ENCODE measurements at regions not wholly inside any gene's neighbourhood (a gene's known extent, or its start where the extent isn't known, plus 50 kb on each side); places are given as distances from the start of the nearest gene placed in this dataset.

DNA sequence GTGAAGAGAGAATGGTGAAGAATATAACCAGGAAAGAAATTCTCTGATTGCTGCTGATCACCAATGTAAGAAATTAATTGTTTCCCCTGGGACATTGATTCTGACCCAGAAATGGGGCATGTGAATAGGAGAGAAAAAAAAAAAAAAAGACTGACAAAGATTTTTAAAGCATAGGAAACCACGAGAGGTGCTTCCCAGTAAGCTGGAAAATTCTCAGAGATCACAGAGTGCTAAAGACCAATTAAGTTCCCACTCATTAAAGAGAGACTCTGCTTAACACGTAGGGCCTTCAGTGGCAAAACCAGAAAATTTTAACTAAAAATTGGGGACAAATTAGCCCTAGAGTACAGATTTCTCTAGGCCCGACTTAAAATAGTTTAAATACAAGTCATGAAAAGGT lies 604.4 kb downstream of the ARAP2 start:
- no peaks in the 10 kb centered on the region for H3K36me3 ChIP-seq (ENCODE audit: control insufficient read depth in 1 of 2, insufficient read depth in 2 of 2, low read depth in 1 of 2, low read length in 2 of 2)
- no peaks in the 10 kb centered on the region for H3K9me3 ChIP-seq (ENCODE audit: control insufficient read depth, low read length)
- no peak overlapping the region for H3K4ac ChIP-seq (ENCODE audit: low read depth in 1 of 2, low read length in 2 of 2)
- H3K4me1 ChIP-seq (ENCODE audit: control insufficient read depth, insufficient read depth, low read depth, low read length): no peaks in the 10 kb centered on the region
- no peak overlapping the region for H3K27ac ChIP-seq (ENCODE audit: low read length, poor library complexity, severe bottlenecking)
- H2BK15ac ChIP-seq (ENCODE audit: low read depth, poor library complexity, severe bottlenecking): no peak overlapping the region
- 63% methylated on average over 3 of the region's 3 CpGs for WGBS
- no peak overlapping the region for H3K4me2 ChIP-seq (ENCODE audit: low read length, poor library complexity, severe bottlenecking)
- H2AK5ac ChIP-seq (ENCODE audit: low read length, severe bottlenecking): no peak overlapping the region
- no peak overlapping the region for H3K23ac ChIP-seq (ENCODE audit: low read length in 2 of 2)
- H3K14ac ChIP-seq (ENCODE audit: low read length in 2 of 2): no peak overlapping the region
- no peak overlapping the region for H4K8ac ChIP-seq (ENCODE audit: low read length)
- H4K91ac ChIP-seq (ENCODE audit: low read length): no peak overlapping the region
- no peak for DNase-seq
- no peak overlapping the region for H3K18ac ChIP-seq (ENCODE audit: low read depth in 1 of 2, low read length in 2 of 2)
- H3K79me1 ChIP-seq (replicated peaks; ENCODE audit: low read length, poor library complexity, severe bottlenecking): no peaks in the 10 kb centered on the region
- no peak overlapping the region for H2BK5ac ChIP-seq (ENCODE audit: low read depth, low read length, poor library complexity, severe bottlenecking)
- no peak overlapping the region for H2AFZ ChIP-seq (ENCODE audit: low read depth, low read length)
- no peak overlapping the region for H2BK120ac ChIP-seq (ENCODE audit: low read depth, low read length)
- H2BK12ac ChIP-seq (ENCODE audit: low read length in 2 of 2): no peak overlapping the region
- H3K9ac ChIP-seq (ENCODE audit: low read length): no peak overlapping the region
- no peaks in the 10 kb centered on the region for H3K27me3 ChIP-seq (ENCODE audit: control insufficient read depth in 1 of 2, insufficient read depth in 1 of 2, low read length in 2 of 2)
- no peak overlapping the region for H3K4me3 ChIP-seq (ENCODE audit: insufficient read depth in 1 of 2, low read depth in 1 of 2, low read length in 2 of 2)

DNA sequence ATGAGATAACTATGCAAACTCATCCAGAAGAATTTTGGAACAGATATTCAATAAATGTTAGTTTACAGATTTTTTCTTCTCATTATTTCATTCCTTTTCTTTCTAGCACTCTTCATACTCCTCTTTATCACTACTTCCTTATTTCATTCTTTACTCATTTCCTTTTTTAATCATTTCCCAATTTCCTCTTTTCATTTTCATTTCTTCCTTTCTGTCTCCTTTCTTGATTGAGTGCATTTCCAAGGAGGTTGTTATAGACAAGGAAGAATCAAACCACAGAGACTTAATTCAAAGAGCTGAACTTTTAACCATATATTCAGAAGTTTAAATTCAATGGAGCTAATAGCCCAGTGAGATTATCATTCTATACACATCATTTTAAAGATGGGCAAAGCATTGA lies 600.7 kb downstream of the ARAP2 start:
- H3K27ac ChIP-seq (ENCODE audit: low read length, poor library complexity, severe bottlenecking): no peak overlapping the region
- H3K36me3 ChIP-seq (ENCODE audit: control insufficient read depth in 1 of 2, insufficient read depth in 2 of 2, low read depth in 1 of 2, low read length in 2 of 2): no peaks in the 10 kb centered on the region
- H2AK5ac ChIP-seq (ENCODE audit: low read length, severe bottlenecking): no peak overlapping the region
- no peak overlapping the region for H2AFZ ChIP-seq (ENCODE audit: low read depth, low read length)
- no peak overlapping the region for H4K91ac ChIP-seq (ENCODE audit: low read length)
- H3K23ac ChIP-seq (ENCODE audit: low read length in 2 of 2): no peak overlapping the region
- no peak overlapping the region for H3K4ac ChIP-seq (ENCODE audit: low read depth in 1 of 2, low read length in 2 of 2)
- H2BK120ac ChIP-seq (ENCODE audit: low read depth, low read length): no peak overlapping the region
- no peak overlapping the region for H2BK12ac ChIP-seq (ENCODE audit: low read length in 2 of 2)
- DNase-seq: no peak
- no peak overlapping the region for H3K4me2 ChIP-seq (ENCODE audit: low read length, poor library complexity, severe bottlenecking)
- no peaks in the 10 kb centered on the region for H3K4me1 ChIP-seq (ENCODE audit: control insufficient read depth, insufficient read depth, low read depth, low read length)
- H2BK15ac ChIP-seq (ENCODE audit: low read depth, poor library complexity, severe bottlenecking): no peak overlapping the region
- H3K14ac ChIP-seq (ENCODE audit: low read length in 2 of 2): no peak overlapping the region
- no peaks in the 10 kb centered on the region for H3K79me1 ChIP-seq (replicated peaks; ENCODE audit: low read length, poor library complexity, severe bottlenecking)
- H3K9ac ChIP-seq (ENCODE audit: low read length): no peak overlapping the region
- H3K4me3 ChIP-seq (ENCODE audit: insufficient read depth in 1 of 2, low read depth in 1 of 2, low read length in 2 of 2): no peak overlapping the region
- no peak overlapping the region for H3K18ac ChIP-seq (ENCODE audit: low read depth in 1 of 2, low read length in 2 of 2)
- no peak overlapping the region for H2BK5ac ChIP-seq (ENCODE audit: low read depth, low read length, poor library complexity, severe bottlenecking)
- H3K27me3 ChIP-seq (ENCODE audit: control insufficient read depth in 1 of 2, insufficient read depth in 1 of 2, low read length in 2 of 2): no peaks in the 10 kb centered on the region
- H3K9me3 ChIP-seq (ENCODE audit: control insufficient read depth, low read length): no peaks in the 10 kb centered on the region
- H4K8ac ChIP-seq (ENCODE audit: low read length): no peak overlapping the region

DNA sequence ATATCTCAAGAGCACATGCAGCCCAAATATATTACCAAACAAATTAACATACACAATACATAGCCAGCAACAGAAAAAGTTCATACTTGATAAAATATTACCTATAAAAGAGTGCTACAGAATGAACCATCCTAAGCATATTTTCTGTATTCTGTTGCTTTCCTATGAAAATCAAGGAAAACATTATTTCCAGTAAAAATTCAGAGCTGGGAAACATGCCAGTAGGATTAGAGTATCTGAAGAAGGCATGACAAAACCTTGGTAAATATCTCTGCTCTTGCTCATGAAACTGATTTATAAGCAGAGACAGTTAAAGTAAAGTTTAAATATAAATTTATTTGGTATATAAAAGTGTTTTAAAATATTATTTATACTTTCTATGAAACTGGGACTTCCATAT lies 599.7 kb downstream of the ARAP2 start:
- no peaks in the 10 kb centered on the region for H3K27me3 ChIP-seq (ENCODE audit: control insufficient read depth in 1 of 2, insufficient read depth in 1 of 2, low read length in 2 of 2)
- no peaks in the 10 kb centered on the region for H3K36me3 ChIP-seq (ENCODE audit: control insufficient read depth in 1 of 2, insufficient read depth in 2 of 2, low read depth in 1 of 2, low read length in 2 of 2)
- no peak overlapping the region for H2BK120ac ChIP-seq (ENCODE audit: low read depth, low read length)
- no peak overlapping the region for H4K91ac ChIP-seq (ENCODE audit: low read length)
- H3K23ac ChIP-seq (ENCODE audit: low read length in 2 of 2): no peak overlapping the region
- no peak overlapping the region for H3K9ac ChIP-seq (ENCODE audit: low read length)
- no peak overlapping the region for H2BK5ac ChIP-seq (ENCODE audit: low read depth, low read length, poor library complexity, severe bottlenecking)
- no peak overlapping the region for H3K4me3 ChIP-seq (ENCODE audit: insufficient read depth in 1 of 2, low read depth in 1 of 2, low read length in 2 of 2)
- no peak overlapping the region for H4K8ac ChIP-seq (ENCODE audit: low read length)
- no peak overlapping the region for H2BK15ac ChIP-seq (ENCODE audit: low read depth, poor library complexity, severe bottlenecking)
- no peak overlapping the region for H2BK12ac ChIP-seq (ENCODE audit: low read length in 2 of 2)
- H3K18ac ChIP-seq (ENCODE audit: low read depth in 1 of 2, low read length in 2 of 2): no peak overlapping the region
- no peak overlapping the region for H2AK5ac ChIP-seq (ENCODE audit: low read length, severe bottlenecking)
- no peaks in the 10 kb centered on the region for H3K79me1 ChIP-seq (replicated peaks; ENCODE audit: low read length, poor library complexity, severe bottlenecking)
- no peak overlapping the region for H3K4me2 ChIP-seq (ENCODE audit: low read length, poor library complexity, severe bottlenecking)
- H3K14ac ChIP-seq (ENCODE audit: low read length in 2 of 2): no peak overlapping the region
- DNase-seq: no peak
- no peaks in the 10 kb centered on the region for H3K9me3 ChIP-seq (ENCODE audit: control insufficient read depth, low read length)
- H3K27ac ChIP-seq (ENCODE audit: low read length, poor library complexity, severe bottlenecking): no peak overlapping the region
- no peak overlapping the region for H2AFZ ChIP-seq (ENCODE audit: low read depth, low read length)
- H3K4ac ChIP-seq (ENCODE audit: low read depth in 1 of 2, low read length in 2 of 2): no peak overlapping the region
- H3K4me1 ChIP-seq (ENCODE audit: control insufficient read depth, insufficient read depth, low read depth, low read length): no peaks in the 10 kb centered on the region

DNA sequence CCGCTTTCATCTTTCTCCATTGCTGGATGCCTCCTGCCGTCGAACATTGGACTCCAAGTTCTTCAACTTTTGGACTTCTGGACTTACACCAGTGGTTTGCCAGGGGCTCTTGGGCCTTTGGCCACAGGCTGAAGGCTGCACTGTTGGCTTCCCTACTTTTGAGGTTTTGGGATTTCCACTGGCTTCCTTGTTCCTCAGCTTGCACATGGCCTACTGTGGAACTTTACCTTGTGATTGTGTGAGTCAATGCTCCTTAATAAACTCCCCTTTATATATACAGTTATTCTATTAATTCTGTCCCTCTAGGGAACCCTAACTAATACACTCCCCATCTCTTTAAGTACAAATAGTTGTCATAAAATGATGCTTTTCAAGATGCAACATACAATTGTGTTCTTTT lies 595.3 kb downstream of the ARAP2 start:
- Histone ChIP-seq H3K14ac (ENCODE audit: low read length in 2 of 2) (no peak overlapping the region), H3K4me1 (ENCODE audit: control insufficient read depth, insufficient read depth, low read depth, low read length) (no peaks in the 10 kb centered on the region), H2AFZ (ENCODE audit: low read depth, low read length) (no peak overlapping the region), H2BK120ac (ENCODE audit: low read depth, low read length) (no peak overlapping the region), H3K23ac (ENCODE audit: low read length in 2 of 2) (no peak overlapping the region), H3K36me3 (ENCODE audit: control insufficient read depth in 1 of 2, insufficient read depth in 2 of 2, low read depth in 1 of 2, low read length in 2 of 2) (no peaks in the 10 kb centered on the region), H2BK15ac (ENCODE audit: low read depth, poor library complexity, severe bottlenecking) (no peak overlapping the region), H3K27ac (ENCODE audit: low read length, poor library complexity, severe bottlenecking) (no peak overlapping the region), H3K4me3 (ENCODE audit: insufficient read depth in 1 of 2, low read depth in 1 of 2, low read length in 2 of 2) (no peak overlapping the region), H2BK5ac (ENCODE audit: low read depth, low read length, poor library complexity, severe bottlenecking) (no peak overlapping the region), H3K9me3 (ENCODE audit: control insufficient read depth, low read length) (no peaks in the 10 kb centered on the region), H3K27me3 (ENCODE audit: control insufficient read depth in 1 of 2, insufficient read depth in 1 of 2, low read length in 2 of 2) (no peaks in the 10 kb centered on the region), H3K79me1 (replicated peaks; ENCODE audit: low read length, poor library complexity, severe bottlenecking) (no peaks in the 10 kb centered on the region), H2AK5ac (ENCODE audit: low read length, severe bottlenecking) (no peak overlapping the region), H2BK12ac (ENCODE audit: low read length in 2 of 2) (no peak overlapping the region), H3K4me2 (ENCODE audit: low read length, poor library complexity, severe bottlenecking) (no peak overlapping the region), H4K8ac (ENCODE audit: low read length) (no peak overlapping the region), H3K18ac (ENCODE audit: low read depth in 1 of 2, low read length in 2 of 2) (no peak overlapping the region), H3K4ac (ENCODE audit: low read depth in 1 of 2, low read length in 2 of 2) (no peak overlapping the region), H3K9ac (ENCODE audit: low read length) (no peak overlapping the region), H4K91ac (ENCODE audit: low read length) (no peak overlapping the region)
- DNase-seq: no peak
- 94% methylated on average over 3 of the region's 3 CpGs for WGBS
